ENCODE measurements at regions not wholly inside any gene's neighbourhood (a gene's known extent, or its start where the extent isn't known, plus 50 kb on each side); places are given as distances from the start of the nearest gene placed in this dataset.
"Not testable (repeated sequence)": the region's sequence is repeated elsewhere in the genome, so short reads cannot be mapped to it uniquely, and the experiment has no call there.

DNA sequence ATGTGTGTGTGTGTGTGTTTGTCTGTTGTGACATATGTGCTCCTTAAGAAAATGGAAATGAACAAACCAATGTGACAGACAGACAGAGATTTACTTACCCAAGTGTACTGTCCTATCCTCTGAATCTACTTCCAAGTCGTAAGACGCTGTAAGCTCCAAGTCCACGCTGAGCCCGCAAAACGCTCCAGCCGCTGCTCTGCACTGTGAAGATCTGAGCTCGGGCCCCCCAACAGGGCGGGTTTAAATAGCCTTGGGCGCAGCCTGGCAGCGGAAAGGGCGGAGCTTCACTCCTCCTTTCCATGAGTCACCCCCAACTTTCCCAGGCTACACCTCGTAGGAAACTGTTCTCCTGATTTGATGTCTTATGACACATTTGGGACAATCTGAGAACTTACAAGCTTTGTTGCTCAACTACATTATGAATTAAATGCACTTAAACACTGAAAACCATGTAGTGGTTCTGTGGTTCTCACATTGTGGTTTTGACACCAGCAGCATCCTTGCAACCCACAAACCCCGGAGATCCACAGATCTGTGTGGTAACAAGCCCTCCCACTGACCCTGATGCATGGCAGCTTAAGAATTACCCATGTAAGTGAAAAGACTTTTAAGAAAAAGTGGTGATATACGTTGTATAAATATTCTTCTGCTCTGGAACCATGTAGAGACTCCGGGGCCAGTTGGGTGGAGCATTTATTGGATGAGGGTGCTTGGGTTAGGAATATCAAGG lies 735.6 kb upstream of the DEFB115 start:
- H3K27me3 ChIP-seq; H3K9me3 ChIP-seq; H3K4me1 ChIP-seq; H3K4me3 ChIP-seq; intact Hi-C loops (cut with DNase I; ENCODE audit: low total_unique reads); H3K36me3 ChIP-seq; DNase-seq (ENCODE audit: low spot score in 2 of 2); H3K27ac ChIP-seq: not testable (repeated sequence)

DNA sequence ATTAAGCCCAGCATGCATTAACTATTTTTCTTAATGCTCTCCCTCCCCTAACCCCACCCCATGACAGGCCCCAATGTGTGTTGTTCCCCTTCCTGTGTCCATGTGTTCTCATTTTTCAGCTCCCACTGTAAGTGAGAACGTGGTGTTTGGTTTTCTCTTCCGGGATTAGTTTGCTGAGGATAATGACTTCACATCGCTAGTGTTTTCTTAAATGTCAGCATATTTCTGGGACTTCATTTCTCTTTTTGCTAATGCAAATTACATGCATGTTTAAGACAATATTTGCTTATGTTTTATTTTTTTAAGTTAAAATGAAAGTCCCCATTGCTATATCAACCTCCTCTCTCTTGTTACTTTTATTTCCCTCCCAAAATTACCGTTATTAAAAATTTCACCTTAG lies 733.3 kb upstream of the DEFB115 start:
- H3K36me3 ChIP-seq; H3K9me3 ChIP-seq; intact Hi-C loops (cut with DNase I; ENCODE audit: low total_unique reads); H3K4me1 ChIP-seq; DNase-seq (ENCODE audit: low spot score in 2 of 2); H3K27me3 ChIP-seq; H3K27ac ChIP-seq; H3K4me3 ChIP-seq: not testable (repeated sequence)

DNA sequence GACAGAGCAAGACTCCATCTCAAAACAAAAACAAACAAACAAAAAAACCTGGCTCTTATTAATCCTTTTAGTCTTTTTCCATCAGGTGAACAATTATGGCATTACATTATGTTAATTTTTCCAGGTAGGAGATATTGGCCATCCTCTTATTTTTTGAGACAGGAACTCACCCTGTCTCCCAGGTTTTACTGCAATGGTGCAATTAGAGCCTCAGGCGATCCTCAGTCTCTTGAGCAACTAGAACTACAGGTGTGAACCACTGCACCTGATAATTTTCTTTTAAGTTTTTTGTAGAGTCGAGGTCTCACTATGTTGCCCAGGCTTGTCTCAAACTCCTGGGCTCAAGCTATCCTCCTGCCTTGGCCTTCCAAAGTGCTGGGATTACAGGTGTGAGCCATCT lies 732.7 kb upstream of the DEFB115 start:
- H3K27ac ChIP-seq; H3K36me3 ChIP-seq; intact Hi-C loops (cut with DNase I; ENCODE audit: low total_unique reads); H3K4me3 ChIP-seq; H3K27me3 ChIP-seq; H3K4me1 ChIP-seq; DNase-seq (ENCODE audit: low spot score in 2 of 2); H3K9me3 ChIP-seq: not testable (repeated sequence)

DNA sequence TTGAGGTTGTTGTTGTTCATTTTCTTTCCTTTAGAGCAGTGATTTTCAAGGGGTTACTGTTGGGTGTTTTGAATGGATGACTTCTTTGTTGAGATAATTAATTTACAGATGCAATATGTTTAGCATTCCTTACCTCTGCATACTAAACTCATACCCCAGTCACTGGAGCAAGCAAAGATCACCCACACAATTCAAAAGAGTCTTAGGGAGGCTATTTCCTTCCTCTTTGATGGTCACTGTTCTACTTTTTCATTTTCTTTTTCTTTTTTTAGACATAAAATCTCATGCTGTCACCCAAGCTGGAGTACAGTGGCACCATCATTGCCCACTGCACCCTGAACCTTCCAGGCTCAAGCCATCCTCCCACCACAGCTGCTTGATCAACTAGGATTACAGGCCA lies 723.8 kb upstream of the DEFB115 start:
- intact Hi-C loops (cut with DNase I; ENCODE audit: low total_unique reads); DNase-seq (ENCODE audit: low spot score in 2 of 2): not testable (repeated sequence)

DNA sequence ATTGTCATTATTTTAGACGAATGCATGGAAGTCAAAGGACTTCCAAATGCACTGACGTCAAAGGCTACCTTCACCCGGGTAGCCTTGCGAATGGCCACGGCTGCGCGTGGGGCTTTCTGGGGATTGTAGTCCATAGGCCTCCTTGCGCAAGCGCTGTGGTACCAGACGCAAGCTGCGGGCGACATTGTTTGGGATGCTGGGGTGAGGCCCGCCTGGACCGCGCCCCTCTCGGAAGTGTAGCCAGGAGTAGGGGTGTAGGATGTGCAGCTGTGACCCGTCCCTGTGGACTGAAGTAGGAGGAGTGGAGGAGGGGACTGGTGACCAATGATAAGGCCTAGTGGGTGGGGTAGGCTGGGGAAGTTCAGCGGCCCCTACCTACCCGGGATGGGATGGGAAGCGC lies 720.0 kb upstream of the DEFB115 start:
- H3K9me3 ChIP-seq; H3K4me1 ChIP-seq; intact Hi-C loops (cut with DNase I; ENCODE audit: low total_unique reads); DNase-seq (ENCODE audit: low spot score in 2 of 2); H3K27me3 ChIP-seq; H3K36me3 ChIP-seq; H3K4me3 ChIP-seq; H3K27ac ChIP-seq: not testable (repeated sequence)

More for the DNA sequence above, 723.8 kb upstream of the DEFB115 start:
- not testable (repeated sequence) for H3K27ac ChIP-seq, H3K27me3 ChIP-seq, H3K4me3 ChIP-seq, H3K9me3 ChIP-seq, H3K36me3 ChIP-seq, H3K4me1 ChIP-seq

DNA sequence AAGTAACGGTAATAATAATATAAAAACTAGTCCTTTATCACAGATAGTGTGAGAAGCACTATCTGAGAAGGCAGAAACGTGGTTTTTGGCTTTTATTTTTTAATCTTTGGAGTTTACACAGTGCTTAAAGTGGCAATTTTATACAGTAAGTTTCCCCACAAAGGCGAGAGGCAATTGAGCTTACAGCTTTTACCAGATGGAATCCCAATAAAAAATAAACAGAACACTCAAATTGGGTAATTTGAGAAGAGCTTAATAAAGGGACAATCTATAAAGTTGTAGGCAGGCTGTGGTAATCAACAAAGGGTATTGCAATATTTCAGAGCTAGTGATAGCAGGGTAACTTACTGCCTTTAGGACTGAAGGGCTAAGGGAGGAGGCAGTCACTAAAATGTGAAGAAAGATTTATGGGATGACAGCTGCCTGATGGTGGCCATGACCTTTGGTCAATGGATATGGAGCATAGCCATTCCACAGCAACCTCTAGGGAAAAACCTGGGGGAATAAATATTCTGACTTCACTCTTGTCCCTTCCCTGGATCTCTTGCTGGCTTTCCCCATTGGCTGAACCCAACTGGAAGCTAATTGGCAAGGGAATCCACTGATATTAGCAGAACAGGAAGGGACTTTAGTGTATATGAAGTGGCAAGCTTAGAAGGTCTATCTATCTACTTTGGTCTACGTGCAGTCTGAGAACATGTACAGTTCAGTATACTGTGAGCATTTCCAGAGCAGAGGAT lies 717.0 kb upstream of the DEFB115 start:
- H3K9me3 ChIP-seq; H3K4me3 ChIP-seq; H3K27ac ChIP-seq; H3K27me3 ChIP-seq; intact Hi-C loops (cut with DNase I; ENCODE audit: low total_unique reads); H3K36me3 ChIP-seq; DNase-seq (ENCODE audit: low spot score in 2 of 2); H3K4me1 ChIP-seq: not testable (repeated sequence)

DNA sequence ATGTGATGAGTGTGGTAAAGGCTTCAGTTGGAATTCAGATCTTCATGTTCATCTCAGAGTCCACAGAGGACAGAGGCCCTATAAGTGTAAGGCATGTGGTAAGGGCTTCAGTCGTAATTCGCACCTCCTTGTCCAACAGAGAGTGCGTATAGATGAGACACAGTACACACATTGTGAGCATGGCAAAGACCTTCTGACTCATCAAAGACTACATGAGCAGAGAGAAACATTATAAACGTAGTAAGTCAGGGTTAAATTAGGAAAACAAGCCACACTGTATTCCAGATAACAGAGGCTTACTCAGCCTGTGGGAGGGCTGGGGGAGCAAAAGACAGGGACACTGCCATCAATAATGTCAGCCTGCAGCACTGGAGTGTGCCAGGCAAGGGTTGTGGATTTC lies 706.2 kb upstream of the DEFB115 start:
- DNase-seq (ENCODE audit: low spot score in 2 of 2); H3K27ac ChIP-seq; H3K9me3 ChIP-seq; H3K36me3 ChIP-seq; H3K4me1 ChIP-seq; intact Hi-C loops (cut with DNase I; ENCODE audit: low total_unique reads); H3K27me3 ChIP-seq; H3K4me3 ChIP-seq: not testable (repeated sequence)

DNA sequence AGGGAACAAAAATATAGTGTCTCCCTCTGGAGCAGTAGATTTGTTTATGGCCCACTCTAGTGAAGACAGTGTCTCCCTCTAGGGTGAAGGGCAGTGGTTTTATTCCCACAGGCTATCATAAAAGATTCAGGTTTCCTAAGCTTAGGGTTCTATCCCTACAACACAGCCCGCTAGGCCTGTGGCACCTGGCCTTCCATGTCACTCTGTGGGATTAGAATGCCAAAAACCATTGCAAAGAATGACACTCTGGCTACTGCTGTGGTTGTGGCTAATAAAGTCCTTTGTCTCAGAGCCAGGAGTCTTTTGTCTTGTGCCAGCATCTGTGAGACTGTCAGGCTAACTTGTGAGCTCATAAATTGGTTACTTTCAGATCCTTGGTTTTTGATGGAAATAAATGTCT lies 700.7 kb upstream of the DEFB115 start:
- DNase-seq (ENCODE audit: low spot score in 2 of 2): not testable (repeated sequence)

DNA sequence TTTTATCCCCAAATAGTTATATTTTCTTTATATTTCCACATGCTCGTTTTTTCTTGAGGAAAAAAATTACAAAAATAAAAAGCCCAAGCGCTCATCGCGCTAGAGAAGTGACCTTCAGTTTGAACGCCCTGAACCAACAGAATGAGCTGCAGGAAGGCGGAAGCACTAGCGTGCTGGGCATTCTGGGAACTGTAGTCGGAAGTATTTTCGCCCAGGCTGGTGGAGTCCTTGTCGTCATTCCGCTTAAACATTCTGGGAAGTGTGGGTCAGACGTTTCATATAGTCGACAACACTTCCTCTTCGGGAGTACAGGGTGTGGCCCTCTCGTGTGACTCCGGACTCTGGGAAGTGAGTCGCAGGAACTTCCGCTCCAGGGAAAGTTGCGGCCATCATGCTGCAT lies 692.4 kb upstream of the DEFB115 start:
- H3K27me3 ChIP-seq; DNase-seq (ENCODE audit: low spot score in 2 of 2); H3K9me3 ChIP-seq; H3K36me3 ChIP-seq; H3K27ac ChIP-seq; H3K4me3 ChIP-seq; intact Hi-C loops (cut with DNase I; ENCODE audit: low total_unique reads); H3K4me1 ChIP-seq: not testable (repeated sequence)

More for the DNA sequence above, 700.7 kb upstream of the DEFB115 start:
- H3K27ac ChIP-seq; H3K9me3 ChIP-seq; intact Hi-C loops (cut with DNase I; ENCODE audit: low total_unique reads); H3K4me3 ChIP-seq; H3K4me1 ChIP-seq; H3K27me3 ChIP-seq; H3K36me3 ChIP-seq: not testable (repeated sequence)

DNA sequence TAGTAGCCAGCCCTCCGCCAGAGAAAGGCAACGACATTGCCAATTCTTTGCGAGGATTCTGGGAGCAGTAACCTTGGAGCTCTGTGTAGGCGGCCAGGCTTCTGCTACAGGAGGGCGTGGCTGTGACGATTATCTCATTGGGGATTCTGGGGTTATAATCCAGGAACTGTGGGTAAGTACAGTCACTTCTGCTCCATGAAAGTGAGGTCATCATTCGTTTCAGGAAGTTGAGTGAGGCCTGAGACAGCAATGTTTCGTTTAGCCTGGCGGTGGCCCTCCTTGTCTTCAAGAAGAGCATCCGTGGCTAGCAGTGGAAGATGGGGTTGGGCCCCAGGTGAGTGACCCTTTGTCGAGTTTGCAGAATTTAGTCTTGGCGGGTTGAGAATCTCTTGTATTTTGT lies 687.6 kb upstream of the DEFB115 start:
- H3K9me3 ChIP-seq; H3K36me3 ChIP-seq; H3K4me1 ChIP-seq; intact Hi-C loops (cut with DNase I; ENCODE audit: low total_unique reads); H3K4me3 ChIP-seq; DNase-seq (ENCODE audit: low spot score in 2 of 2); H3K27ac ChIP-seq; H3K27me3 ChIP-seq: not testable (repeated sequence)

DNA sequence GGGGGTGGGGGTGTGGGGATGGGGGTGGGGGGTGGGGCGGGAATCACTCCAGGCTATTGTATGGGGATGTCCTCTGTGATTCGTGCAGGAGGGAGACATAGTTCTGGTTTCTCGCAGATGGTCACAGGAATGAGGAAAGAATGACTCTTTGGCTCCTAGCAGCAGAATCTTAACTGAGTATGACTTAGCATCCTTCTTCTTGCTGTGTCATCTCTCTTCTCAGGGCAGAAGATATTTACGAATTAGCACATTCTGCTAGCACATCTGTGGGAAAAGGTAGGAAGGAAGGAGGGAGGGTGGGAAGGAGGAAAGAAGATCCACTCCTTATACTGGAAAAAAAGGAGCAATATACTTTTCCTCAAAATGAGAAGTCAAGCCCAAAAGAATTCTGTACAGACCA lies 686.8 kb upstream of the DEFB115 start:
- DNase-seq (ENCODE audit: low spot score in 2 of 2); H3K9me3 ChIP-seq; intact Hi-C loops (cut with DNase I; ENCODE audit: low total_unique reads); H3K4me1 ChIP-seq; H3K4me3 ChIP-seq; H3K27ac ChIP-seq; H3K36me3 ChIP-seq; H3K27me3 ChIP-seq: not testable (repeated sequence)

DNA sequence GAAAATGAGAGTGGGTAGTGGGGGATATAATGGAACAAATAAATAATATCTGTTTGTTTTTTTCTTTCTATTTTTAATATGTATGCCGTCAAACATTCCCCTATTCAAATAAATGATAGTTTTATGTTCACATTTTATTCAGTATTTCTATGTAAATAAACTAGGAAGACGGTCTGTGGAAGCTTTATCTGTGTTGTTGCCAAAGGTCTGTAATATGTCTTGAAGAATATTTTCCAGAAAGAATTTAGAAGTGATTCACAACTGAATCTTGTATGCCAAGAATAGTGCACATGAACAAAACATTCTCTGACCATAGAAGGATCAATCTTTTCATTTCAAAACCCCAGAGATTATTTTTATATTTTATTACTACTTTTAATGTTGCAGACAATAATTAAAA lies 683.1 kb upstream of the DEFB115 start:
- H3K9me3 ChIP-seq; H3K4me1 ChIP-seq; DNase-seq (ENCODE audit: low spot score in 2 of 2); H3K27ac ChIP-seq; intact Hi-C loops (cut with DNase I; ENCODE audit: low total_unique reads); H3K36me3 ChIP-seq; H3K27me3 ChIP-seq; H3K4me3 ChIP-seq: not testable (repeated sequence)

DNA sequence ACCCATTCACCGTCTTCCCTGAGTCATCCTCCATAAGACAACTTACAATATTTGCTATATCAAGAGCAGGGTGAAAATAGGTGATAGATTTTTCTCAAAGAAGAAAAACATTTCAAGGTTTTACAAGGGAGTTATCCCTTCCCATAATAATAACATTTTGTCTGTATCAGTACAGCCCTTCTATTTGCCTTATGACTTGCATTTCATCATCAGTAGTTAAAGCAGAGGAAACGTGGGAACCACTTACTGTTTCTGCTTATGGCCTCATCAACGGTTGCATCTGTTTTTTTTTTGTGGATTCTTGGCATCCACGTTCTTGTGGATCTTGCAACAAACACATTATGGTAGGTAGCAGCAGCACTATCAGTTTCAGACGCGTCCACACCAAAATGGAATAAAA lies 678.4 kb upstream of the DEFB115 start:
- H3K36me3 ChIP-seq; H3K4me1 ChIP-seq; H3K9me3 ChIP-seq; DNase-seq (ENCODE audit: low spot score in 2 of 2); H3K27me3 ChIP-seq; intact Hi-C loops (cut with DNase I; ENCODE audit: low total_unique reads); H3K27ac ChIP-seq: not testable (repeated sequence)
- peak overlapping the region in 2 of 3 donors; percentile 41 to 51 for H3K4me3 ChIP-seq

All from breast epithelium (tissue), 4 donors.